ENCODE measurements at regions not wholly inside any gene's neighbourhood (a gene's known extent, or its start where the extent isn't known, plus 50 kb on each side); places are given as distances from the start of the nearest gene placed in this dataset.
"Not testable (repeated sequence)": the region's sequence is repeated elsewhere in the genome, so short reads cannot be mapped to it uniquely, and the experiment has no call there.

DNA sequence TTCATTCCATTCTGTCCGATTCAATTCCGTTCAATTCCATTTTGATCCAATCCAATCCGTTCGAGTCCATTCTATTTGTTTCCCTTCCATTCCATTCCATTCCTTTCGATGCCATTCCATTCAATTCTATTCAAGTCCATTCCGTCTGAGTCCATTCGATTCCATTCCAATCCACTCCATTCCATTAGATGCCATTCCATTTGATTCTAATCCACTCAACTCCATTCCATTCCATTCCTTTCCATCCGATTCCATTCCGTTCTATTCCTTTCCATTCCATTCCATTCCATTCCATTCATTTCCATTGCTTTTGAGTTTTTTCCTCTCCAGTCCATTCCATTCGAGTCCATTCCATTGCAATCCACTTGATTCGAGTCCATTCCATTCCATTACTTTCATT, 2589.3 kb upstream of the TPTE start:
- not testable (repeated sequence) for DNase-seq; H3K36me3 ChIP-seq (ENCODE audit: insufficient read depth, low read length); ATAC-seq (ENCODE audit: insufficient read depth, low read depth); H3K27ac ChIP-seq (ENCODE audit: low read length); H3K4me3 ChIP-seq (ENCODE audit: low read depth in 1 of 2, low read length in 2 of 2); H2AFZ ChIP-seq (ENCODE audit: low read depth, low read length); H3K4me1 ChIP-seq (ENCODE audit: insufficient read depth, low read length); H3K79me2 ChIP-seq (ENCODE audit: insufficient read depth, low read length); H3K27me3 ChIP-seq (ENCODE audit: insufficient read depth, low read length, poor library complexity); H3K9ac ChIP-seq (ENCODE audit: low read depth, low read length); H3K4me2 ChIP-seq (ENCODE audit: insufficient read depth, low read length); H4K20me1 ChIP-seq (ENCODE audit: insufficient read depth, low read length)
- H3K9me3 ChIP-seq (ENCODE audit: insufficient read depth, low read length, severe bottlenecking) = peaks cover 91% of the 10 kb centered on the region

DNA sequence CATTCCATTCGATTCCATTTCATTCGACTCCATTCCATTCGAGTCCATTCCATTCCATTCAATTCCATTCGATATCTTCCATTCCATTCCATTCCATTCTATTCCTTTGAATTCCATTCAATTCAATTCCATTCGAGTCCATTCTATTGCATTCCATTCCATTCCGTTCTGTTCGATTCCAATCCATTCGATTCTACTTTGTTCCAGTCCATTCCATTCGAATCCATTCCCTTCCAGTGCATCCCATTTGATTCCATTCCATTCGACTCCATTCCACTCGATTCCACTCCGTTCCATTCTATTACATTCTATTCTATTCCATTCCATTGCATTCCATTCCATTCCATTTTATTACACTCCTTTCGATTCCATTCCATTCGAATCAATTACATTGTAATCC, 2588.5 kb upstream of the TPTE start:
- DNase-seq = not testable (repeated sequence)
- H3K9me3 ChIP-seq (ENCODE audit: insufficient read depth, low read length, severe bottlenecking) = peaks cover 91% of the 10 kb centered on the region

DNA sequence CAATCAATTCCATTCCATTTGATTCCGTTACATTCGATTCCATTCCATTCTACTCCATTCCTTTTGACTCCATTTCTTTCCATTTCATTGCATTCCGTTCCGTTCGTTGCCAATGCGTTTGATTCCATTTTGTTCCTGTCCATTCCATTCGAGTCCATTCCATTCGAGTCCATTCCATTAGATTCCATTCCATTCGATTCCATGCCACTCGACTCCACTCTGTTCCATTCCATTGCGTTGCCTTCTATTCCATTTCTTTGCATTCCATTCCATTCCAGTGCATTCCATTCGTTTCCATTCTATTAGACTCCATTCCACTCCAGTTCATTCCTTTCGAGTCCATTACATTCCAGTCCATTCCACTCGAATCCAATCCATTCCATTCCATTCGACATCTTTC, 2587.5 kb upstream of the TPTE start:
- no peak overlapping the region for H2AFZ ChIP-seq (ENCODE audit: low read depth, low read length)
- DNase-seq = no peak
- no peak overlapping the region for H3K27ac ChIP-seq (ENCODE audit: low read length)
- ATAC-seq (ENCODE audit: insufficient read depth, low read depth) = no peak
- no peaks in the 10 kb centered on the region for H3K27me3 ChIP-seq (ENCODE audit: insufficient read depth, low read length, poor library complexity)
- H3K4me1 ChIP-seq (ENCODE audit: insufficient read depth, low read length) = no peaks in the 10 kb centered on the region
- no peaks in the 10 kb centered on the region for H3K36me3 ChIP-seq (ENCODE audit: insufficient read depth, low read length)
- no peak for TF ChIP-seq EZH2 (IDR thresholded peaks at IDR 0.05; ENCODE audit: borderline replicate concordance, low read depth, low read length, severe bottlenecking)
- TF ChIP-seq, protein P1, sequence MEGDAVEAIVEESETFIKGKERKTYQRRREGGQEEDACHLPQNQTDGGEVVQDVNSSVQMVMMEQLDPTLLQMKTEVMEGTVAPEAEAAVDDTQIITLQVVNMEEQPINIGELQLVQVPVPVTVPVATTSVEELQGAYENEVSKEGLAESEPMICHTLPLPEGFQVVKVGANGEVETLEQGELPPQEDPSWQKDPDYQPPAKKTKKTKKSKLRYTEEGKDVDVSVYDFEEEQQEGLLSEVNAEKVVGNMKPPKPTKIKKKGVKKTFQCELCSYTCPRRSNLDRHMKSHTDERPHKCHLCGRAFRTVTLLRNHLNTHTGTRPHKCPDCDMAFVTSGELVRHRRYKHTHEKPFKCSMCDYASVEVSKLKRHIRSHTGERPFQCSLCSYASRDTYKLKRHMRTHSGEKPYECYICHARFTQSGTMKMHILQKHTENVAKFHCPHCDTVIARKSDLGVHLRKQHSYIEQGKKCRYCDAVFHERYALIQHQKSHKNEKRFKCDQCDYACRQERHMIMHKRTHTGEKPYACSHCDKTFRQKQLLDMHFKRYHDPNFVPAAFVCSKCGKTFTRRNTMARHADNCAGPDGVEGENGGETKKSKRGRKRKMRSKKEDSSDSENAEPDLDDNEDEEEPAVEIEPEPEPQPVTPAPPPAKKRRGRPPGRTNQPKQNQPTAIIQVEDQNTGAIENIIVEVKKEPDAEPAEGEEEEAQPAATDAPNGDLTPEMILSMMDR (IDR thresholded peaks at IDR 0.05; ENCODE audit: borderline replicate concordance, extremely low read depth, low read length, poor library complexity, severe bottlenecking) = no peak
- H3K79me2 ChIP-seq (ENCODE audit: insufficient read depth, low read length) = no peaks in the 10 kb centered on the region
- no peak overlapping the region for H3K4me2 ChIP-seq (ENCODE audit: insufficient read depth, low read length)
- no peak overlapping the region for H3K9ac ChIP-seq (ENCODE audit: low read depth, low read length)
- H3K9me3 ChIP-seq (ENCODE audit: insufficient read depth, low read length, severe bottlenecking) = peaks cover 91% of the 10 kb centered on the region
- no peaks in the 10 kb centered on the region for H4K20me1 ChIP-seq (ENCODE audit: insufficient read depth, low read length)
- H3K4me3 ChIP-seq (ENCODE audit: low read depth in 1 of 2, low read length in 2 of 2) = no peak overlapping the region

More for the DNA sequence above, 2588.5 kb upstream of the TPTE start:
- not testable (repeated sequence) for H3K9ac ChIP-seq (ENCODE audit: low read depth, low read length); ATAC-seq (ENCODE audit: insufficient read depth, low read depth); H3K4me3 ChIP-seq (ENCODE audit: low read depth in 1 of 2, low read length in 2 of 2); H3K27me3 ChIP-seq (ENCODE audit: insufficient read depth, low read length, poor library complexity); H3K4me2 ChIP-seq (ENCODE audit: insufficient read depth, low read length); H3K27ac ChIP-seq (ENCODE audit: low read length); H4K20me1 ChIP-seq (ENCODE audit: insufficient read depth, low read length); H3K4me1 ChIP-seq (ENCODE audit: insufficient read depth, low read length); H3K79me2 ChIP-seq (ENCODE audit: insufficient read depth, low read length); H2AFZ ChIP-seq (ENCODE audit: low read depth, low read length); H3K36me3 ChIP-seq (ENCODE audit: insufficient read depth, low read length)

DNA sequence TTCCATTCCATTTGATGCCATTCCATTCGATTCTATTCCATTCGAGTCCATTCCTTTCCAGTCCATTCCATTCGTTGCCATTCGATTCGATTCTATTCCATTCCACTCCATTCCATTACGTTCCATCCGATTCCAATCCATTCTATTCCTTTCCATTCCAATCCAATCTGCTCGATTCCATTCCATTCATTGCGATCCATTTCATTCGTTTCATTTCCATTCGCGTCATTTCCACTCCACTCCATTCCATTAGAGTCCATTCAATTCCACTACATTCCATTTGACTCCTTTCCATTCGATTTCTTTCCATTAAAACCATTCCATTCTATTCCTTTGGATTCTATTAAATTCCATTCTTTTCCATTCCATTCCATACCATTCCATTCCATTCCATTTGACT, 2584.1 kb upstream of the TPTE start:
- H3K27me3 ChIP-seq (ENCODE audit: insufficient read depth, low read length, poor library complexity); H3K4me3 ChIP-seq (ENCODE audit: low read depth in 1 of 2, low read length in 2 of 2); H3K36me3 ChIP-seq (ENCODE audit: insufficient read depth, low read length); H3K4me1 ChIP-seq (ENCODE audit: insufficient read depth, low read length); DNase-seq; H2AFZ ChIP-seq (ENCODE audit: low read depth, low read length); H3K27ac ChIP-seq (ENCODE audit: low read length); H4K20me1 ChIP-seq (ENCODE audit: insufficient read depth, low read length); H3K9ac ChIP-seq (ENCODE audit: low read depth, low read length); H3K79me2 ChIP-seq (ENCODE audit: insufficient read depth, low read length); H3K4me2 ChIP-seq (ENCODE audit: insufficient read depth, low read length); ATAC-seq (ENCODE audit: insufficient read depth, low read depth): not testable (repeated sequence)
- H3K9me3 ChIP-seq (ENCODE audit: insufficient read depth, low read length, severe bottlenecking) = peaks cover 98% of the 10 kb centered on the region

DNA sequence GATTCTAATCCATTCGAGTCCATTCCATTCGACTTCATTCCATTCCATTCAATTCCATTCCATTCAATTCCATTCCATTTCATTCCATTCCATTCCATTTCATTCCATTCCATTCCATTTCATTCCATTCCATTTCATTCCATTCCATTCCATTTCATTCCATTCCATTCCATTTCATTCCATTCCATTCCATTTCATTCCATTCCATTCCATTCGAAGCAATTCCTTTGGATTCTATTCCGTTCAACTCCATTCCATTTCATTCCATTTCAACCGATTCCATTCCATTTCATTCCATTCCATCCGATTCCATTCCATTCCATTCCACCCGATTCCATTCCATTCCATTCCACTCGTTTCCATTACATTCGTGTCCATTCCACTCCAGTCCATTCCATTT, 2583.2 kb upstream of the TPTE start:
- ATAC-seq (ENCODE audit: insufficient read depth, low read depth); H2AFZ ChIP-seq (ENCODE audit: low read depth, low read length); DNase-seq; H3K27ac ChIP-seq (ENCODE audit: low read length); H3K9ac ChIP-seq (ENCODE audit: low read depth, low read length); H3K27me3 ChIP-seq (ENCODE audit: insufficient read depth, low read length, poor library complexity); H4K20me1 ChIP-seq (ENCODE audit: insufficient read depth, low read length); H3K4me3 ChIP-seq (ENCODE audit: low read depth in 1 of 2, low read length in 2 of 2); H3K79me2 ChIP-seq (ENCODE audit: insufficient read depth, low read length); H3K4me1 ChIP-seq (ENCODE audit: insufficient read depth, low read length); H3K36me3 ChIP-seq (ENCODE audit: insufficient read depth, low read length); H3K4me2 ChIP-seq (ENCODE audit: insufficient read depth, low read length): not testable (repeated sequence)
- peaks cover 98% of the 10 kb centered on the region for H3K9me3 ChIP-seq (ENCODE audit: insufficient read depth, low read length, severe bottlenecking)

DNA sequence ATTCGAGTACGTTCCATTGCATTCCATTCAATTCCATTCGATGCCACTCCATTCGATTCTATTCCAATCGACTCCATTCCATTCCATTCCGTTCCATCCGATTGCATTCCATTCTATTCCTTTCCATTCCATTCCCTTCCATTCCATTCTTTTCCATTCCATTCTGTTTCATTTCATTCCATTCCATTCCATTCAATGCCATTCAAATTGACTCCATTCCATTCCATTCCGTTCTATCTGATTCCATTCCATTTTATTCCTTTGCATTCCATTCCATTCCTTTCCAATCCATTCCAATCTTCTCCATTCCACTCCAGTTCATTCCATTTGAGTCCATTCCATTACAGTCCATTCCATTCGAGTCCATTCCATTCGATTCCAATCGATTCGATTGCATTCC, 2580.0 kb upstream of the TPTE start:
- not testable (repeated sequence) for H3K9ac ChIP-seq (ENCODE audit: low read depth, low read length); H3K4me1 ChIP-seq (ENCODE audit: insufficient read depth, low read length); H2AFZ ChIP-seq (ENCODE audit: low read depth, low read length); H3K27ac ChIP-seq (ENCODE audit: low read length); H3K4me2 ChIP-seq (ENCODE audit: insufficient read depth, low read length); H3K79me2 ChIP-seq (ENCODE audit: insufficient read depth, low read length); H3K36me3 ChIP-seq (ENCODE audit: insufficient read depth, low read length); H4K20me1 ChIP-seq (ENCODE audit: insufficient read depth, low read length); H3K27me3 ChIP-seq (ENCODE audit: insufficient read depth, low read length, poor library complexity); DNase-seq; H3K4me3 ChIP-seq (ENCODE audit: low read depth in 1 of 2, low read length in 2 of 2); ATAC-seq (ENCODE audit: insufficient read depth, low read depth)
- H3K9me3 ChIP-seq (ENCODE audit: insufficient read depth, low read length, severe bottlenecking) = peaks cover 96% of the 10 kb centered on the region

DNA sequence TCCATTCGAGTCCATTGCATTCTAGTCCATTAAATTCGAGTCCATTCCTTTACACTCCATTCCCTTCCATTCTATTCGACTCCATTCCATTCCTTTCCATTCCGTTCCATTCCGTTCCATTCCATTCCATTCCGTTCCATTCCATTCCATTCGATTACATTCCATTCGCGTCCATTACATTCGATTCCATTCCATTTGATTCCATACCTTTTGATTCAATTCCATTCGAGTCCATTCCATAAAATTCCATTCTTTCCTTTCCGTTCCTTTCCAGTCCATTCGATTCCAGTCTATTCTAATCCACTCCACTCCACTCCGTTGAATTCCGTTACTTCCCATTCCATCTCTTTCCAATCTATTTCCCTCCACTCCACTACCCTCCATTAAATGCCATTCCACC, 2579.2 kb upstream of the TPTE start:
- not testable (repeated sequence) for H3K36me3 ChIP-seq (ENCODE audit: insufficient read depth, low read length); H3K79me2 ChIP-seq (ENCODE audit: insufficient read depth, low read length); ATAC-seq (ENCODE audit: insufficient read depth, low read depth); H3K27ac ChIP-seq (ENCODE audit: low read length); H3K4me2 ChIP-seq (ENCODE audit: insufficient read depth, low read length); H3K4me1 ChIP-seq (ENCODE audit: insufficient read depth, low read length); H3K4me3 ChIP-seq (ENCODE audit: low read depth in 1 of 2, low read length in 2 of 2); H4K20me1 ChIP-seq (ENCODE audit: insufficient read depth, low read length); H3K27me3 ChIP-seq (ENCODE audit: insufficient read depth, low read length, poor library complexity); DNase-seq; H3K9ac ChIP-seq (ENCODE audit: low read depth, low read length); H2AFZ ChIP-seq (ENCODE audit: low read depth, low read length)
- peaks cover 96% of the 10 kb centered on the region for H3K9me3 ChIP-seq (ENCODE audit: insufficient read depth, low read length, severe bottlenecking)

DNA sequence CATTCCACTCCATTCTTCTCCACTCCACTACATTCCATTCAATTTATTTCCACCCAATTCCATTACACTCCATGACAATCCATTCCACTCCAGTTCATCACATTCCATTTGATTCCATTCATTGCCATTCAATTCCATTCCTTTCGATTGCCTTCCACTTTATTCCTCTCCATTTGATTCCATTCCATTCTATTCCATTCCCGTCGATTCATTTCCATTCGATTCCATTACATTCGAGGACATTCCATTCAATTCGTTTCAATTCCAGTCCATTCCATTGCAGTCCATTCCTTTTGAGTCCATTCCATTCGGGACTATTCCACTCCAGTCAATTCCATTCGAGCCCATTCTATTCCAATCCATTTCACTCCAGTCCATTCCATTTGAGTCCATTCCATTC, 2577.8 kb upstream of the TPTE start:
- not testable (repeated sequence) for H3K4me3 ChIP-seq (ENCODE audit: low read depth in 1 of 2, low read length in 2 of 2)

More for the DNA sequence above, 2577.8 kb upstream of the TPTE start:
- H3K4me2 ChIP-seq (ENCODE audit: insufficient read depth, low read length); H3K27ac ChIP-seq (ENCODE audit: low read length); H3K36me3 ChIP-seq (ENCODE audit: insufficient read depth, low read length); H3K27me3 ChIP-seq (ENCODE audit: insufficient read depth, low read length, poor library complexity); H3K9ac ChIP-seq (ENCODE audit: low read depth, low read length); H3K4me1 ChIP-seq (ENCODE audit: insufficient read depth, low read length); ATAC-seq (ENCODE audit: insufficient read depth, low read depth); DNase-seq; H4K20me1 ChIP-seq (ENCODE audit: insufficient read depth, low read length); H3K79me2 ChIP-seq (ENCODE audit: insufficient read depth, low read length); H2AFZ ChIP-seq (ENCODE audit: low read depth, low read length): not testable (repeated sequence)
- H3K9me3 ChIP-seq (ENCODE audit: insufficient read depth, low read length, severe bottlenecking) = peaks cover 96% of the 10 kb centered on the region
